Testis (tissue), 2 donors: ENCODE measurements at regions not wholly inside any gene's neighbourhood (a gene's known extent, or its start where the extent isn't known, plus 50 kb on each side); places are given as distances from the start of the nearest gene placed in this dataset.

Experiments used
- POLR2A ChIP-seq: fragments of 450-650 bp; IDR thresholded peaks from one replicate; pipeline ENCODE4 v1.6.1; 2017; ENCODE audit warnings: antibody characterized with exemption, mild to moderate bottlenecking, moderate library complexity
- TF ChIP-seq, protein P1 (sequence below), 3 experiments: fragments of 450-650 bp in 2 of 3; fragments of 200-600 bp in 1 of 3; sonication (generic) in 1 of 3; IDR thresholded peaks; one replicate each; pipeline ENCODE4 v1.5.1; 2016 to 2019; ENCODE audit warnings: antibody characterized with exemption in 3 of 3, mild to moderate bottlenecking in 2 of 3, moderate library complexity in 1 of 3

DNA sequence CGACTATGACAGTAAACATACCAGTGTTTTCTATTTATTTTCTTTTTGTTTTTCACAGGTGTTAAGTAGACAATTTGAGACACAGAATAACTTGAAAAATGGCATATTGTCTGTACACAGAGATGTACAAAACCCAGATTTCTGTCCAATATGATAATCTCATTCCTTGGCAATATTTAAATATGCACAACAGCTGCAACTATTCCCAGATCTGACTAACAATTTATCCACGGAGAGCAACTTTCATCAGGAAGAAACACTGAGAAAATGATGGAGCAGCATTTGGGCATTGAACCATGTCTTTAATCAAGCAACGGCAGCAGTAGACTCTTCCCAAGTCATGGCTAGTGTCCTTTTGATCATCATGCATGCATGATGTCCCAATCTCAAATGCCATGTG lies 452.6 kb downstream of the ZPLD1 start:
- no peak for TF ChIP-seq POLR2A
- TF ChIP-seq, protein P1, sequence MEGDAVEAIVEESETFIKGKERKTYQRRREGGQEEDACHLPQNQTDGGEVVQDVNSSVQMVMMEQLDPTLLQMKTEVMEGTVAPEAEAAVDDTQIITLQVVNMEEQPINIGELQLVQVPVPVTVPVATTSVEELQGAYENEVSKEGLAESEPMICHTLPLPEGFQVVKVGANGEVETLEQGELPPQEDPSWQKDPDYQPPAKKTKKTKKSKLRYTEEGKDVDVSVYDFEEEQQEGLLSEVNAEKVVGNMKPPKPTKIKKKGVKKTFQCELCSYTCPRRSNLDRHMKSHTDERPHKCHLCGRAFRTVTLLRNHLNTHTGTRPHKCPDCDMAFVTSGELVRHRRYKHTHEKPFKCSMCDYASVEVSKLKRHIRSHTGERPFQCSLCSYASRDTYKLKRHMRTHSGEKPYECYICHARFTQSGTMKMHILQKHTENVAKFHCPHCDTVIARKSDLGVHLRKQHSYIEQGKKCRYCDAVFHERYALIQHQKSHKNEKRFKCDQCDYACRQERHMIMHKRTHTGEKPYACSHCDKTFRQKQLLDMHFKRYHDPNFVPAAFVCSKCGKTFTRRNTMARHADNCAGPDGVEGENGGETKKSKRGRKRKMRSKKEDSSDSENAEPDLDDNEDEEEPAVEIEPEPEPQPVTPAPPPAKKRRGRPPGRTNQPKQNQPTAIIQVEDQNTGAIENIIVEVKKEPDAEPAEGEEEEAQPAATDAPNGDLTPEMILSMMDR (IDR thresholded peaks at IDR 0.05) = no peak
